NCI-H2029 treated with DMSO at 0.1 percent for 48 hours (cell line): ENCODE measurements at regions not wholly inside any gene's neighbourhood (a gene's known extent, or its start where the extent isn't known, plus 50 kb on each side); places are given as distances from the start of the nearest gene placed in this dataset.
A peak's percentile ranks its signal among the peaks of the same experiment; 100 is the strongest.

Experiments
- DNase-seq: peaks from one replicate; lab custom pipeline; 2025; lab: John Stamatoyannopoulos, UW

- no peak for DNase-seq
These were observed 394.9 kb downstream of the HTR7 start for GRCh38 chr10:90462749-90463470.

GRCh38 chr10:90464329-90464728, 393.5 kb downstream of the HTR7 start:
- DNase-seq: no peak

GRCh38 chr10:90470966-90471365, 386.9 kb downstream of the HTR7 start:
- DNase-seq: no peak

GRCh38 chr10:90480466-90480865, 377.4 kb downstream of the HTR7 start:
- no peak for DNase-seq

GRCh38 chr10:90481326-90481923, 376.4 kb downstream of the HTR7 start:
- DNase-seq: no peak

GRCh38 chr10:90484518-90484917, 373.3 kb downstream of the HTR7 start:
- no peak for DNase-seq

GRCh38 chr10:90494183-90494582, 363.7 kb downstream of the HTR7 start:
- no peak for DNase-seq

- DNase-seq: no peak
These were observed 353.7 kb downstream of the HTR7 start for GRCh38 chr10:90504172-90504571.

GRCh38 chr10:90526721-90527120, 331.1 kb downstream of the HTR7 start:
- no peak for DNase-seq

GRCh38 chr10:90530521-90530920, 327.3 kb downstream of the HTR7 start:
- DNase-seq: no peak

- DNase-seq: no peak
These were observed 300.5 kb downstream of the HTR7 start for GRCh38 chr10:90557385-90557784.

GRCh38 chr10:90560331-90560730, 297.5 kb downstream of the HTR7 start:
- DNase-seq: no peak

- DNase-seq: no peak
These were observed 296.2 kb downstream of the HTR7 start for GRCh38 chr10:90561666-90562065.

- DNase-seq: no peak
These were observed 286.2 kb downstream of the HTR7 start for GRCh38 chr10:90571481-90572258.

- no peak for DNase-seq
These were observed 282.7 kb downstream of the HTR7 start for GRCh38 chr10:90575125-90575524.

GRCh38 chr10:90577569-90577968, 280.3 kb downstream of the HTR7 start:
- DNase-seq: no peak

- DNase-seq: no peak
These were observed 278.1 kb downstream of the HTR7 start for GRCh38 chr10:90579602-90580242.

- no peak for DNase-seq
These were observed 274.4 kb downstream of the HTR7 start for GRCh38 chr10:90583416-90583815.

GRCh38 chr10:90587081-90587491, 270.8 kb downstream of the HTR7 start:
- peak; percentile 14 for DNase-seq

GRCh38 chr10:90587561-90587960, 270.3 kb downstream of the HTR7 start:
- DNase-seq: no peak

GRCh38 chr10:90588222-90588621, 269.6 kb downstream of the HTR7 start:
- no peak for DNase-seq

- no peak for DNase-seq
These were observed 268.0 kb downstream of the HTR7 start for GRCh38 chr10:90589825-90590224.

GRCh38 chr10:90591629-90592028, 266.2 kb downstream of the HTR7 start:
- DNase-seq: no peak
